ENCODE measurements at regions not wholly inside any gene's neighbourhood (a gene's known extent, or its start where the extent isn't known, plus 50 kb on each side); places are given as distances from the start of the nearest gene placed in this dataset.

DNA sequence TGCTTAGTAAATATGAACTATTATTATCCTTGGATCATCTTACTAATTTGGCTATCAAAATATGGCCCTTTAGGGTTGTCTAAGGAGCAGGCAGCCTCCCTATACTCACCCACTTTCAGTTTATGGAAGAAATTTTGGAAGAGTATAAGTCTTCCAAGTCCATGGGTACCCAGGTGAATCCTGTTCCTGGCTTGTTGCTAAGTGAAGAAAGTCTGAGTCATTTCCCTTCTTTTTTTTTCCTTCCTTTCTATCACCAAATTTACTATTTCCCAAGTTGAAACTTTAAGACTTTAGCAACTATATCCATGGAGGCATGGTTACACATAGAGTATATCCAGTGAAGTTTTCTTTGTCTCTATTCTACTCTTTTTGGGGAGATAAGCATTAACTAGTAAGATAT, 184.0 kb upstream of the ACTBL2 start:
- TF ChIP-seq YY1 (IDR thresholded peaks at IDR 0.05; ENCODE audit: insufficient read depth, insufficient read length) (no peak), ZNF274 (IDR thresholded peaks at IDR 0.05; ENCODE audit: low read depth, low read length) (no peak)
